Fibroblast of skin of right quadriceps (primary cell): ENCODE measurements at regions not wholly inside any gene's neighbourhood (a gene's known extent, or its start where the extent isn't known, plus 50 kb on each side); places are given as distances from the start of the nearest gene placed in this dataset.

ENCODE experiments used
- DNase-seq: peaks from one replicate; pipeline ENCODE4 v3.0.0-alpha.2; 2013

GRCh38 chr2:2703762-2704427 is 372.8 kb upstream of the MYT1L start:
- no peak for DNase-seq

- DNase-seq, result no peak
These were observed 372.1 kb upstream of the MYT1L start for GRCh38 chr2:2703172-2703571.

DNA sequence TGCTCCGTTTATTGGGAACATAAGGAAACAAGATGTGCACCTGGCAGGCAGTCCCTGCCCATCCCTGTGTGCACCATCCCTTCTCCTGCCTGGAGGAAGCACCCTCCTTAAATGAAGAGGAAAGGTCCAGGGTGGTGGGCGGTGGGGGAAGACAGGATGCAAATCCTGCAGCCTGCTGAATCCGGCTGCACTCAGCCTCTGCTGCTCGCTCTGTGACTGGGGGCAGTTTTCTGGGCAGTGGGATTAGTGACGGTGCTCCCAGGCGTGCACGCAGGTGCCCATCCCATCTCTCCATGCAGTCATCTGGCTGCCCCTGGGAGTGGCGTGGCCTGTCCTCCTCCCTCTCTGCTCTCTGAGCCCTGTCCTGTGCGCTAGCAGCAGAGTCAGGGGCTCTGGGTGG is 371.3 kb upstream of the MYT1L start:
- no peak for DNase-seq

DNA sequence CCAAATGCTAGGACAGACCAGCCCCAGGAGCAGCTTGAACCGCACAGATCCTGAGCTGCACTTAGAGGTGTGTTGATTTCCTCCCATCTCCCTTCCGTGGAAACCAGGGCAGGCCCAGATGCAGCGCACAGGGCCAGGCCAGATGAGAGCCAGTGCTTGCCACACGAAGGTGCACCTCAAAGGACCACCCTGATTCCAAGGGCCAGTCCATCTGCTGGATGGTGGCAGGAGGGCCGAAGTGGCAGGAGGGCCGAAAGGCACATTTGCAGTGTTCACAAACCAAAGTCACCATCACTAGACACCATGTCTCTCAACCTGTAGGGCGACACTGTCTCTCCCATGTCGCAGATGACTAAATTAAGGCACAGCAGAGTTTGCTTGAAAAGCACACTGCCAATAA is 370.7 kb upstream of the MYT1L start:
- DNase-seq, result no peak

DNA sequence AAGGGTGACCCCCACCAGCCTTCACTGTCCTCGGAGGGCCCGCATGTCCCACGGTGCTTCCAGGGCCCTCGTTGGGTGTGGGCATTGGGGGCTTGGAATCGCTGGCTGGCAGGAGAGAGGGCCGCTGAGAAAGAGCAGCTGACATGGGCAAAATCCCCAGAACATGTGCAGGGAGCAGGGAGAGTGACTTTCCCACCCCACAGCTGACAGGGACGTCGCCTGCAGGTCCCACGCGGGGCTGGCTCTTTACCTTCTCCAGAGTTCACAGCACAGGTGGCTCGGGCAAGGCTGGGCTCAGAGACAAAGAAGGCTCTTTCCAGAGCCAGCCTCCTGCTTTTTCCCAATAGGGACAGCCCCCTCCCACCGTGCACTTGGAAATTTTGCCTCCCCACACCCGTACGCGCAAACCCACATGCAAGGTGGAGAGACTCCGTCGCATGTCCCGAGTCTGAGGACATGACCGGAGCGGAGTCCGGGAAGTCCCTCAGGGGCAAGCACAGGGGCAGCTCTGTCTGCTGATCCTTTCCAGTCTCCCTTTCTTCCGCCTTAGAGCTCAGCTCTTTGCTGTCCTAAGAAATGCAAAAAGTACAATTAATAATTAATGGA is 370.2 kb upstream of the MYT1L start:
- DNase-seq, result no peak

GRCh38 chr2:2699121-2699505 is 368.0 kb upstream of the MYT1L start:
- no peak for DNase-seq

DNA sequence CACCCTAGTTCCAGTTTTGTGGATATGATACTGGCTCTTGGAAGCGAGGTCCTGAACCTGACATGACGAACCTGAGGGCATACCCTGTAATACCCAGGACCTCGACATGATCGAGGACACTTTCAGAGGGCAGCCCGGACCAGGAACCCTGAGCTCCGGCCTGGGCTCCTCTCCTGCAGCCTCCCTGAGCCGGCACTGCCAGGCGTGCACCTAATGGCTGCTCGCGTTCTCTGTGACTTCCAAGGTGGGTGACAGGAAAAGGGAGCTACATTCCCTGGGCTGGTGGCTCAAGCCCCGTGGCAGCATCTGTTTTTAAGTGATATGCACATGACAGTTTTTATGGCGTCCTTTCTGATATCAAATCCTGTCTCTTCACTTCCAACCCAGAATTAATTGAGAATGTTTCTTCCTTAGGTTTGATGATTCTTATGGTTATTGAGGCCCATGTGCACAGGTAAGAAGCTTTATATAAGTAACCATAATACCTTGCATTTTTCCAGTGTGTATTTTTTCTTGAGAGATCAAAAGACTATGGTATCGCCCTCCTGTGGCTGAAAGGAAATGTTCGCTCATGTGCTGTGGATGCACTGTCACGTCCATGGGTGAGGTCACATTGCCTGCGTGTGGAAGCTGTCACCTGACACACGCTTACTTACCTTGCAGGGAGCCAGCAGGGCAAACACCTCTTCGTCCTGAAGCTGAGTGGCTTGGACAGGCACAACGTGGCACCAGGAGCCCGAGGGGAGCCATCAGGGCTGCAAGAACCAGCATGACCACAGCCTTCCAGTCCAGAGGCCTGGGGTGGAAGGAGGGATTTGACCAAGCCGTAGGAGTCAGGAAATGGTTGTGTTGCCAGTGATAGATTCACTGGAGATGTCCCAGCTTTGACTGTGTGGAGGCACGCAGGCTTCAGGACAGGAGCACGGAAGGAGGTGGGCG is 367.4 kb upstream of the MYT1L start:
- no peak for DNase-seq

- DNase-seq, result no peak
These were observed 365.8 kb upstream of the MYT1L start for GRCh38 chr2:2696733-2697455.

DNA sequence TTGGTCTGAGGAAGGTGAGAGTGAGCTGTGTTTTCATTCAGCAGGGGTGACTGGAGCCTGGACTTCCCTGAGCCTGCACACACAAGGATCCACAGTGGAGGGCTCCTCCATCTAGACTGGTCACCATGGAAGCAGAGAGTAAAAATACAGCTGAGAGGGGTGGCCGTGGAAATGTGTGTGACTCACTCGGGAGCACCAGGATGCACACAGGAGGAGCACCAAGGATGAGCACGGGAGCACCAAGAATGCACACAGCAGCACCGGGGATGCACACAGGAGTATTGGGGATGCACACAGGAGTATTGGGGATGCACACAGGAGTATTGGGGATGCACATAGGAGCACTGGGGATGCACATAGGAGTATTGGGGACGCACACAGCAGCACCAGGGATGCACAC is 365.2 kb upstream of the MYT1L start:
- no peak for DNase-seq

DNA sequence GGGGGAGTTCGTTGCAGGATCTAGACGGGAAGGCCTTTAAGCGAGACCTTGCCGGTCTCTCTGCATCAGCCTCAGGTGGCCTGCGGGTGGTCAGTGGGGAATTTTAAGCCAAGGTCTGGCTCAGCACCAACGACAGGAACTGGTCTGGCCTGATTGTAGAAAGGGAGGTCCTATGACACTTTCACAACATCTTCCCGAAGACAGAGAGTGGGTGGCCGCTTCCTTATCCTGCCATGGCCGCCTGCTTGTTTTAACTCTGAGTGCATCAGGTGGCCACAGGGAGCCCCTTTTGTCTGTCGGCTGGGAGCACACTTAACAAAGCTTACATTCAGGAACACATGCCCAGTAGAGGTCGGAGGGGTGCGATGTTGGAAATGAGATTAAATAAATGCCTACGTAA is 363.7 kb upstream of the MYT1L start:
- no peak for DNase-seq

DNA sequence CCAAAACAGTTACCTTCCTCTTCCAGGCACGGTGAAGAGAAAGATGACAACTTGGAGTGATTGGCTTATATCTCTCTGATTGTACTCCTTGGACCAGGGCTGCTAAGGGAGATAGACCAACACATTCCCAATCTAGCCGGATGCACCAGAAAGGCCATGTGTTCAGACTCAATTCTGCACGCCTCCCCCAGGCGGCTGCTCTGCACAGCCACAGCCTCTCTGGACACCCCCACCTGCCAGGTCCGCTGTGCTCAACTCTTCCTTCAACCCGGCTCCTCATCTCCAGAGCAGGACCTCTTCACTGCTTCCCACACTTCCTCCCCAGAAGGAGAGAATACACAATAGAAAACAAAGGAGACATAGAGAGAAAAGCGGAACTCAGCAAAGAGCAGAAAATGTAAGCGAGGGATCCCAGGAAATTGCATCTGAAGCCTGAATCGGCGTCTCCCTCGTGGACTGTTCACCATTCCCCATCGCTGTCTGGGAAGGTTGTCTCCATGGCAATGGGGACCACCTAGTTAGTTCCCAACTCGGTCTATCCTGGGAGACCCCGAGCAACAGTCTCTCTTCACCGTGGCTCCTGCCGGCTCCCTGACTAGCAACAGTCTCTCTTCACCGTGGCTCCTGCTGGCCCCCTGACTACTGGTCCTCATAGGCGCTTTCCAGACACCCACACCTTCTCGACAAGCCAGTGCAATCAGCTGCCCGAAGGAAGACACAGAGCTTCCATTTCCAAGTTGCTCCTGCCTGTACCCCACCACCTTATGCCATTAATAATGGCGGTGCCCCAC is 361.7 kb upstream of the MYT1L start:
- no peak for DNase-seq

DNA sequence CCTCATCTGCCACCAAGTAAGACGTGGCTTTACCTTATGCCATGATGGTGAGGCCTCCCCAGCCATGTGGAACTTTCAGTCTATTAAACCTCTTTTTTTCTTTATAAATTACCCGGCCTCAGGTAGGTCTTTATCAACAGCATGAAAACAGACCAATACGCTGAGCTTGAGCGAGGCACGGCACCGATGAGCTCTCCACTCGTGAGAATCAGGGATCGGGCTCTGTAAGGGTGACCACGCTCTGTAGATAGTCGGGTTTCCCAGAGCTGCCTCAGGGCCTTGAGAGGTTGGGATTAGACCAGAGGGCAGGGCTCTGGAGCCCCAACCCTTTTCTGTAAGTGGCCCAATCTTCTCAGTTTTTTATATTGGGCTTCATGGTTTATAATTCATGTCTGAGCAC is 360.3 kb upstream of the MYT1L start:
- DNase-seq, result no peak

DNA sequence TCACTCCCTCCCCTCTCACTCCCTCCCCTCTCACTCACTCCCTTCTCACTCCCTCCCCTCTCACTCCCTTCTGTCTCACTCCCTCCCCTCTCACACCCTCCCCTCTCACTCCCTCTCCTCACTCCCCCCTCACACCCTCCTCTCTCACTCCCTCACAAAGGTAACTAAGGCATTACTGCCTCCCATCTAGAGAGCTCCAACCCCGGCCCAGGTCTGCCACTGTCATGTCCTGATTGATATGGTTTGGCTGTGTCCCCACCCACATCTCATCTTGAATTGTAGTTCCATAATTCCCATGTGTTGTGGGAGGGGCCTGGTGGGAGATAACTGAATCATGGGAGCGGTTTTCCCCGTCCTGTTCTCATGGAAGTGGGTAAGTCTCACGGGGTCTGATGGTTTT is 359.9 kb upstream of the MYT1L start:
- no peak for DNase-seq

- DNase-seq, result no peak
These were observed 358.2 kb upstream of the MYT1L start for GRCh38 chr2:2689306-2689705.

GRCh38 chr2:2688254-2688653 is 357.2 kb upstream of the MYT1L start:
- no peak for DNase-seq

DNA sequence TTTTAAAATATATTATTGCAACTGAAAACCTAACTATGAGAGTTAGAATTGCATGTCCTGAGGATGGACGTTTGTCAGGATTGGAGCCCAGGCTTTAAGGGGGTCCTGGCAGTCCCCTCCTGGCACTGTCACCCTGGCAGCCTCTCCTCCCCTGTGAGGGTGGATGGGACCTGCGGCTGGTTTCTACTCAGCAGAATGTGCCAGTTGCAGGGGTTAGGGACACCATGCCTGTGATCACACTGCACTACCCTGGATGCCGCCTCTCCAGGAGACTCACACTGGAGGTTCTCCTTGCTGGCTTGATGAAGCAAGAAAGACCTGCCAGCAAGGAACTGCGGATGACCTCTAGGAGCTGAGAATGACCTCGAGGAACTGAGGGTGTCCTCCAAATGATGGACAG is 356.7 kb upstream of the MYT1L start:
- DNase-seq, result no peak

- no peak for DNase-seq
These were observed 355.1 kb upstream of the MYT1L start for GRCh38 chr2:2686222-2686621.

- DNase-seq, result no peak
These were observed 352.6 kb upstream of the MYT1L start for GRCh38 chr2:2683606-2684224.

DNA sequence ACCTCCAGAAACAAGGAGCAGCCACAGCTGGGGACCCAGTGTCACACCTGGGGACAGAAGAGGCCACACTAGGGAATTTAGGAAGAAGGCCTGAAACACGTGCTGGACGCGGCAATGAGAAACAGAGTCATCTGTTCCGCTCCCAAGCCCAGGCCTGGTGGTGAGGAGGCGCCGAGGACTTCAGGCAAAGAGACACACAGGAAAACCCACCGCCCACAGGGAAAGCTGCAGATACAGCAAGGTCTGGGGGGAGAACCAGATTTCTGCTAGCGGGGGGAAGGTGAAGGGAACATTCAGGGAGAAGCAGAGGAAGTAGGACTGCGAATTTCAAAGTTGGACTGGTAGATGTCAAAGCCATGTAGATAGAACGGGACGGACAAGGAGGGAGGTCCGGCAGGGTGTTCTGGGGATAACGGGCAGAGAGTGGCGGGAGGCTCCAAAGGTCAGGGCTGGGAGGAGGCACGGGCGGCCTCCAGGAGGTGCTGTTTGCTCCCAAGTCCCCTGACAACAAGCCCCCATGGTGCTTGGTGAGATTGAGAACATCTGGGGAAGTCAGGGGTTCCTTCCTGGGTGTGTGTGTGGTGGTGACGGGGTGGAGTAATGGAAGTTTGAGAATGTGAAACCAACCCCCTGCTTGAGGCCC is 351.7 kb upstream of the MYT1L start:
- no peak for DNase-seq

DNA sequence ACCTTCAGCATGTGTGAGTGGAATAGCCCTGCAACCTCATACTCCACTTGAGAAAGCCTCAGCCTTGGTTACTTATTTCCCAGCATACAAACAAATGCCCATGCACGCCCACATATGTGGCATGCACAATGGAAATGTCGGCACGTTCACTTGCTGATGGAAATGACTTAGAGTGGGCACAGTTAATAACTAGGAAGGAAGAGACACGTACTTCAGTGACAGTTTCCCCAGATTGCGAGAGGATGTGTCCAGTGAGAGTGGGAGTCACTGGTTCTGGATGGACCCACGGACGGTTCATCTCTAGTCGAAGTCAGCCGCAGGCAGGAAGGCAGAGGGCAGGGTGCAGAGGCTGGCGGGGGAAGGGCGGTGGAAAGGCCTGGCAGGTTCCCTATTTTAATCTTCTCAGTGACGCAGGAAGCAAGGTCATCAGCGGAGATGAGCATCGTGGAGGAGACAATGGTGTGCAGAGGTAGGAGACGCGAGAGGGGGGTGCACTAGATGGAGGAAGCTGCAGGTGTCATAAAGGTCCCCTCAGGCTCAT is 350.7 kb upstream of the MYT1L start:
- DNase-seq, result no peak

- no peak for DNase-seq
These were observed 350.0 kb upstream of the MYT1L start for GRCh38 chr2:2681085-2681484.
